ENCODE measurements at regions not wholly inside any gene's neighbourhood (a gene's known extent, or its start where the extent isn't known, plus 50 kb on each side); places are given as distances from the start of the nearest gene placed in this dataset.

GRCh38 chr6:141229296-141229695 lies 903.4 kb upstream of the GJE1 start:
- H3K27me3 ChIP-seq (ENCODE audit: low read depth), result no peaks in the 10 kb centered on the region
- H3K9me3 ChIP-seq (replicated peaks), result peaks cover 8% of the 10 kb centered on the region
- no peaks in the 10 kb centered on the region for H3K4me1 ChIP-seq
- no peak for DNase-seq
- no peaks in the 10 kb centered on the region for H3K36me3 ChIP-seq
- TF ChIP-seq CTCF (IDR thresholded peaks at IDR 0.05; ENCODE audit: borderline replicate concordance), result no peak
- H3K4me3 ChIP-seq, result no peak overlapping the region
- H3K27ac ChIP-seq (replicated peaks), result no peak overlapping the region
- intact Hi-C loops (cut with micrococcal nuclease), result no loop called here

- peaks cover 16% of the 10 kb centered on the region for H3K9me3 ChIP-seq (replicated peaks)
- H3K4me3 ChIP-seq, result no peak overlapping the region
- DNase-seq, result no peak
- no peaks in the 10 kb centered on the region for H3K36me3 ChIP-seq
- intact Hi-C loops (cut with micrococcal nuclease), result no loop called here
- H3K27me3 ChIP-seq (ENCODE audit: low read depth), result no peaks in the 10 kb centered on the region
- no peak for TF ChIP-seq CTCF (IDR thresholded peaks at IDR 0.05; ENCODE audit: borderline replicate concordance)
- H3K27ac ChIP-seq (replicated peaks), result no peak overlapping the region
- no peaks in the 10 kb centered on the region for H3K4me1 ChIP-seq
These were observed 914.1 kb upstream of the GJE1 start for GRCh38 chr6:141218583-141218982.

- Histone ChIP-seq H3K4me1 (no peaks in the 10 kb centered on the region), H3K9me3 (replicated peaks) (peaks cover 16% of the 10 kb centered on the region), H3K36me3 (no peaks in the 10 kb centered on the region), H3K4me3 (no peak overlapping the region), H3K27me3 (ENCODE audit: low read depth) (no peaks in the 10 kb centered on the region), H3K27ac (replicated peaks) (no peak overlapping the region)
- intact Hi-C loops (cut with micrococcal nuclease), result no loop called here
- TF ChIP-seq CTCF (IDR thresholded peaks at IDR 0.05; ENCODE audit: borderline replicate concordance), result no peak
- no peak for DNase-seq
These were observed 916.0 kb upstream of the GJE1 start for GRCh38 chr6:141216726-141217125.

GRCh38 chr6:141212296-141212695 lies 920.4 kb upstream of the GJE1 start:
- Histone ChIP-seq H3K27ac (replicated peaks) (no peak overlapping the region), H3K9me3 (replicated peaks) (no peaks in the 10 kb centered on the region), H3K27me3 (ENCODE audit: low read depth) (no peaks in the 10 kb centered on the region), H3K4me3 (no peak overlapping the region), H3K4me1 (no peaks in the 10 kb centered on the region), H3K36me3 (no peaks in the 10 kb centered on the region)
- intact Hi-C loops (cut with micrococcal nuclease), result no loop called here
- DNase-seq, result no peak
- no peak for TF ChIP-seq CTCF (IDR thresholded peaks at IDR 0.05; ENCODE audit: borderline replicate concordance)

- no peaks in the 10 kb centered on the region for H3K4me1 ChIP-seq
- H3K36me3 ChIP-seq, result no peaks in the 10 kb centered on the region
- intact Hi-C loops (cut with micrococcal nuclease), result no loop called here
- H3K27ac ChIP-seq (replicated peaks), result no peak overlapping the region
- no peaks in the 10 kb centered on the region for H3K27me3 ChIP-seq (ENCODE audit: low read depth)
- no peak overlapping the region for H3K4me3 ChIP-seq
- no peak for TF ChIP-seq CTCF (IDR thresholded peaks at IDR 0.05; ENCODE audit: borderline replicate concordance)
- no peak for DNase-seq
- H3K9me3 ChIP-seq (replicated peaks), result no peaks in the 10 kb centered on the region
These were observed 920.9 kb upstream of the GJE1 start for GRCh38 chr6:141211845-141212244.

- no peak overlapping the region for H3K27ac ChIP-seq (replicated peaks)
- H3K4me3 ChIP-seq, result no peak overlapping the region
- intact Hi-C loops (cut with micrococcal nuclease), result no loop called here
- H3K4me1 ChIP-seq, result no peaks in the 10 kb centered on the region
- no peaks in the 10 kb centered on the region for H3K36me3 ChIP-seq
- no peak for TF ChIP-seq CTCF (IDR thresholded peaks at IDR 0.05; ENCODE audit: borderline replicate concordance)
- no peak for DNase-seq
- no peaks in the 10 kb centered on the region for H3K27me3 ChIP-seq (ENCODE audit: low read depth)
- no peaks in the 10 kb centered on the region for H3K9me3 ChIP-seq (replicated peaks)
These were observed 921.8 kb upstream of the GJE1 start for GRCh38 chr6:141210901-141211300.
